ENCODE measurements at regions not wholly inside any gene's neighbourhood (a gene's known extent, or its start where the extent isn't known, plus 50 kb on each side); places are given as distances from the start of the nearest gene placed in this dataset.

GRCh38 chr7:149615690-149616270, 118.2 kb upstream of the ZNF746 start:
- TF ChIP-seq CTCF (IDR thresholded peaks at IDR 0.05; ENCODE audit: insufficient read depth, low read length) (no peak), GABPA (IDR thresholded peaks at IDR 0.05; ENCODE audit: low read depth) (no peak)
